ENCODE measurements at regions not wholly inside any gene's neighbourhood (a gene's known extent, or its start where the extent isn't known, plus 50 kb on each side); places are given as distances from the start of the nearest gene placed in this dataset.

DNA sequence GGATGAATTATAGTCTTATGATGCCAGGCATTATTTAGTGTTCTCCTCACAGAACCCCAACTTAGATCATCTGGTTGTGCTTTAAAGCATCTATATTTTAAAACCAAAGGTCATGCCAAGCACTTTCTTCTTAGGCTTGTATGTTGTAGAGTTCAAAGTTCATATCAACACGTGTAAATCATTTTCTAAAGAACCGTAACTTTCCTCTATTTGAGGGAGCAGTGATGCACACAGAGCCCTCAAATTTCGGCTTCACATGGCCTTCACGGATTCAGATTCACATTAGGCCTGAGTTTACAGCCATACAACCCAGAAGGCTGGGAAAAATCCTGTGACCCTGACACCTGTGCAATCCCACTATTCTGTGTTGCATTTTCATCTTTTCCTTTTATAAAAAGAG lies 52.1 kb upstream of the SEC16B start:
- no peak for TF ChIP-seq RAD21 (IDR thresholded peaks at IDR 0.05; ENCODE audit: low read depth)
- TF ChIP-seq, protein P1, sequence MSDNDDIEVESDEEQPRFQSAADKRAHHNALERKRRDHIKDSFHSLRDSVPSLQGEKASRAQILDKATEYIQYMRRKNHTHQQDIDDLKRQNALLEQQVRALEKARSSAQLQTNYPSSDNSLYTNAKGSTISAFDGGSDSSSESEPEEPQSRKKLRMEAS (IDR thresholded peaks at IDR 0.05): no peak
- TF ChIP-seq EP300 (IDR thresholded peaks at IDR 0.05; ENCODE audit: borderline replicate concordance): no peak
- TF ChIP-seq CEBPB (IDR thresholded peaks at IDR 0.05): no peak
- TF ChIP-seq, protein P2, sequence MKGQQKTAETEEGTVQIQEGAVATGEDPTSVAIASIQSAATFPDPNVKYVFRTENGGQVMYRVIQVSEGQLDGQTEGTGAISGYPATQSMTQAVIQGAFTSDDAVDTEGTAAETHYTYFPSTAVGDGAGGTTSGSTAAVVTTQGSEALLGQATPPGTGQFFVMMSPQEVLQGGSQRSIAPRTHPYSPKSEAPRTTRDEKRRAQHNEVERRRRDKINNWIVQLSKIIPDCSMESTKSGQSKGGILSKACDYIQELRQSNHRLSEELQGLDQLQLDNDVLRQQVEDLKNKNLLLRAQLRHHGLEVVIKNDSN (IDR thresholded peaks at IDR 0.05): no peak
- no peak for TF ChIP-seq YY1 (IDR thresholded peaks at IDR 0.05; ENCODE audit: low read depth)
- no peak for TF ChIP-seq TEAD4 (IDR thresholded peaks at IDR 0.05)
- TF ChIP-seq ZBTB7A (IDR thresholded peaks at IDR 0.05; ENCODE audit: low read depth): no peak

All from Ishikawa (cell line).